Adrenal gland (tissue), 9 donors: ENCODE measurements at regions not wholly inside any gene's neighbourhood (a gene's known extent, or its start where the extent isn't known, plus 50 kb on each side); places are given as distances from the start of the nearest gene placed in this dataset.

Experiments
- DNase-seq, 7 donors: peaks; one replicate each; pipeline ENCODE4 v3.0.0-alpha.2; 2019 to 2020
- H3K27ac ChIP-seq, 5 donors: fragments of 200-600 bp; sonication (generic) in 4 of 5; 1 replicate in 3 of 5; 2 replicates in 2 of 5; pipeline versions ENCODE4 v1.5.1 to v1.8.0; 2016 to 2020; ENCODE audit warnings: mild to moderate bottlenecking in 1 of 5
- H3K27me3 ChIP-seq: fragments of 200-600 bp; 2 replicates; pipeline ENCODE4 v1.8.0; 2021
- H3K36me3 ChIP-seq, 2 donors: fragments of 200-600 bp; replicated peaks in 1 of 2; 1 replicate in 1 of 2; 2 replicates in 1 of 2; pipeline versions ENCODE4 v1.5.1 to v1.8.0; 2018 to 2022
- H3K4me1 ChIP-seq, 2 donors: fragments of 200-600 bp; replicated peaks in 1 of 2; 1 replicate in 1 of 2; 2 replicates in 1 of 2; pipeline versions ENCODE4 v1.5.1 to v1.8.0; 2018 to 2021
- H3K4me3 ChIP-seq, 4 donors: fragments of 200-600 bp; sonication (generic) in 3 of 4; one replicate each; pipeline ENCODE4 v1.5.1; 2016 to 2018
- H3K9me3 ChIP-seq, 3 donors: fragments of 200-600 bp; sonication (generic) in 1 of 3; replicated peaks in 1 of 3; 1 replicate in 2 of 3; 2 replicates in 1 of 3; pipeline versions ENCODE4 v1.5.1 to v1.8.0; 2016 to 2021
- CTCF ChIP-seq, 6 experiments: fragments of 450-650 bp in 4 of 6; fragments of 200-600 bp in 2 of 6; sonication (generic) in 1 of 6; IDR thresholded peaks; 1 replicate in 5 of 6; 2 replicates in 1 of 6; pipeline versions ENCODE4 v1.5.1 to v1.8.0; 2016 to 2021; ENCODE audit warnings: antibody characterized with exemption in 6 of 6, mild to moderate bottlenecking in 2 of 6, moderate library complexity in 1 of 6
- POLR2A ChIP-seq, 2 donors: fragments of 450-650 bp; IDR thresholded peaks; one replicate each; pipeline ENCODE4 v1.6.1; 2017; ENCODE audit warnings: antibody characterized with exemption in 2 of 2, mild to moderate bottlenecking in 2 of 2, moderate library complexity in 1 of 2
- WGBS, 4 donors: extraction: QIAGEN DNeasy Blood & Tissue Kit in 2 of 4; methylation state at CpG; one replicate each; pipeline versions ENCODE4 v1.1.5 to v1.1.7; 2013 to 2017; 5-methylcytosine and 5-hydroxymethylcytosine counted together
- intact Hi-C, 2 donors: fragments of 100-400 bp; cut with DNase I; formaldehyde crosslinking; loops; one replicate each; pipeline versions ENCODE4 v1.14.1 to v1.15.0; 2022 to 2023
- donor health status: healthy with polysubstance abuse.
- donor health status: Bipolar disorder and iron deficiency.
- donor health status: DM: yes; HTN: yes; CAD: no.
- donor health status: DM: no; HTN: no; CAD: no.
- donor health status: DM: no; HTN: no; CAD: no.

GRCh38 chr2:183680573-183680972 lies 556.3 kb downstream of the NUP35 start:
- 58 to 73% (median 66%) methylated on average over 2 of the region's 2 CpGs for WGBS, 4 donors
- Histone ChIP-seq H3K9me3 (peaks cover 0 to 4% (median 0%) of the 10 kb centered on the region in 3 donors), H3K27ac (no peak overlapping the region), H3K36me3 (no peaks in the 10 kb centered on the region), H3K4me3 (no peak overlapping the region), H3K4me1 (no peaks in the 10 kb centered on the region), H3K27me3 (no peaks in the 10 kb centered on the region)
- no peak for TF ChIP-seq CTCF (IDR thresholded peaks at IDR 0.05)
- no peak for TF ChIP-seq POLR2A (IDR thresholded peaks at IDR 0.05)
- intact Hi-C loops, result no loop called here
- DNase-seq, result no peak

- no peaks in the 10 kb centered on the region for H3K36me3 ChIP-seq
- no peak for TF ChIP-seq CTCF (IDR thresholded peaks at IDR 0.05)
- intact Hi-C loops, result no loop called here
- no peak overlapping the region for H3K27ac ChIP-seq
- H3K27me3 ChIP-seq, result no peaks in the 10 kb centered on the region
- no peak overlapping the region for H3K4me3 ChIP-seq
- peaks cover 0 to 4% (median 0%) of the 10 kb centered on the region in 3 donors for H3K9me3 ChIP-seq
- DNase-seq, result no peak
- WGBS, 4 donors, result 87 to 97% (median 93%) methylated on average over 2 of the region's 2 CpGs
- H3K4me1 ChIP-seq, result no peaks in the 10 kb centered on the region
Measured at GRCh38 chr2:183684686-183685085, 560.4 kb downstream of the NUP35 start.

- intact Hi-C loops, result no loop called here
- 38 to 64% (median 47%) methylated on average over 4 of the region's 4 CpGs for WGBS, 4 donors
- no peaks in the 10 kb centered on the region for H3K4me1 ChIP-seq
Measured at GRCh38 chr2:183696028-183696427, 571.8 kb downstream of the NUP35 start.

GRCh38 chr2:183709829-183710228 lies 585.6 kb downstream of the NUP35 start:
- H3K4me3 ChIP-seq, result no peak overlapping the region
- H3K4me1 ChIP-seq, result no peaks in the 10 kb centered on the region
- intact Hi-C loops, result no loop called here
- no peaks in the 10 kb centered on the region for H3K36me3 ChIP-seq
- no peak for DNase-seq
- no peaks in the 10 kb centered on the region for H3K27me3 ChIP-seq
- TF ChIP-seq CTCF (IDR thresholded peaks at IDR 0.05), result no peak
- no peak for TF ChIP-seq POLR2A (IDR thresholded peaks at IDR 0.05)
- no peak overlapping the region for H3K27ac ChIP-seq
- WGBS, 4 donors, result 55 to 58% methylated on average over 1 of the region's 1 CpG; no CpG with 5 or more reads in 2 of the 4 donors
- no peaks in the 10 kb centered on the region for H3K9me3 ChIP-seq

More at GRCh38 chr2:183696028-183696427, 571.8 kb downstream of the NUP35 start:
- no peaks in the 10 kb centered on the region for H3K36me3 ChIP-seq
- TF ChIP-seq CTCF (IDR thresholded peaks at IDR 0.05) (no peak), POLR2A (IDR thresholded peaks at IDR 0.05) (no peak)
- DNase-seq, result no peak
- H3K9me3 ChIP-seq, result peaks cover 0 to 4% (median 0%) of the 10 kb centered on the region in 3 donors
- no peaks in the 10 kb centered on the region for H3K27me3 ChIP-seq
- H3K27ac ChIP-seq, result no peak overlapping the region
- H3K4me3 ChIP-seq, result no peak overlapping the region
